HG03439 (cell line): ENCODE measurements at regions not wholly inside any gene's neighbourhood (a gene's known extent, or its start where the extent isn't known, plus 50 kb on each side); places are given as distances from the start of the nearest gene placed in this dataset.
"Not testable (repeated sequence)": the region's sequence is repeated elsewhere in the genome, so short reads cannot be mapped to it uniquely, and the experiment has no call there.

Source experiments
- ATAC-seq: cut with Tn5 transposase; IDR thresholded peaks from one replicate; pipeline ENCODE4 v1.9.1; 2021; ENCODE audit warnings: mild to moderate bottlenecking, moderate library complexity; ENCODE audit not compliant: unreplicated experiment

- no peak for ATAC-seq
Measured at GRCh38 chr6:168915855-168916254, 337.8 kb downstream of the THBS2 start.

GRCh38 chr6:168915242-168915641 is 338.4 kb downstream of the THBS2 start:
- no peak for ATAC-seq

- no peak for ATAC-seq
Measured at GRCh38 chr6:168913866-168914469, 339.7 kb downstream of the THBS2 start.

- ATAC-seq: not testable (repeated sequence)
Measured at GRCh38 chr6:168913231-168913865, 340.3 kb downstream of the THBS2 start.

GRCh38 chr6:168909288-168909687 is 344.4 kb downstream of the THBS2 start:
- ATAC-seq: no peak

GRCh38 chr6:168908887-168909286 is 344.8 kb downstream of the THBS2 start:
- ATAC-seq: no peak

- no peak for ATAC-seq
Measured at GRCh38 chr6:168908166-168908565, 345.5 kb downstream of the THBS2 start.

- no peak for ATAC-seq
Measured at GRCh38 chr6:168906391-168906790, 347.3 kb downstream of the THBS2 start.

GRCh38 chr6:168905451-168906090 is 348.1 kb downstream of the THBS2 start:
- no peak for ATAC-seq

- ATAC-seq: no peak
Measured at GRCh38 chr6:168903613-168904345, 349.9 kb downstream of the THBS2 start.

- no peak for ATAC-seq
Measured at GRCh38 chr6:168902075-168902474, 351.6 kb downstream of the THBS2 start.

GRCh38 chr6:168901076-168901475 is 352.6 kb downstream of the THBS2 start:
- ATAC-seq: no peak

GRCh38 chr6:168896321-168896720 is 357.3 kb downstream of the THBS2 start:
- no peak for ATAC-seq

- peak; percentile 92 for ATAC-seq
Measured at GRCh38 chr6:168895102-168895812, 358.4 kb downstream of the THBS2 start.

GRCh38 chr6:168892031-168892430 is 361.6 kb downstream of the THBS2 start:
- ATAC-seq: no peak

- no peak for ATAC-seq
Measured at GRCh38 chr6:168890981-168891365, 362.7 kb downstream of the THBS2 start.

GRCh38 chr6:168890306-168890980 is 363.2 kb downstream of the THBS2 start:
- no peak for ATAC-seq

- ATAC-seq: no peak
Measured at GRCh38 chr6:168888786-168889345, 364.8 kb downstream of the THBS2 start.

GRCh38 chr6:168888102-168888501 is 365.5 kb downstream of the THBS2 start:
- no peak for ATAC-seq

GRCh38 chr6:168887621-168888020 is 366.0 kb downstream of the THBS2 start:
- ATAC-seq: no peak
